AG04449 (cell line): ENCODE measurements at regions not wholly inside any gene's neighbourhood (a gene's known extent, or its start where the extent isn't known, plus 50 kb on each side); places are given as distances from the start of the nearest gene placed in this dataset.

Source experiments
- CTCF ChIA-PET: fragments of 350-600 bp; formaldehyde crosslinking; extraction: SDS; loops from one replicate; lab custom pipeline; 2021; ENCODE audit warnings: antibody characterized with exemption; lab: Yijun Ruan, JAX
- POLR2A ChIA-PET: fragments of 400-600, 350-600 bp; formaldehyde crosslinking; extraction: SDS; loops from one replicate; lab custom pipeline; 2020; ENCODE audit warnings: antibody characterized with exemption, inconsistent platforms; lab: Yijun Ruan, JAX
- DNase-seq: peaks from one replicate; pipeline ENCODE4 v3.0.0-alpha.2; 2010; ENCODE audit warnings: low read depth, low spot score
- H3K4me3 ChIP-seq: 2 replicates; pipeline ENCODE4 v1.5.1; 2011; ENCODE audit warnings: low read depth, mild to moderate bottlenecking, control low read depth, low read length
- CTCF ChIP-seq: IDR thresholded peaks from one replicate; pipeline ENCODE4 v1.5.1; 2011; ENCODE audit warnings: mild to moderate bottlenecking, moderate library complexity, low read length, control low read depth, inconsistent platforms; ENCODE audit not compliant: insufficient read depth; ENCODE audit errors: missing control alignments

- ChIA-PET POLR2A (no interaction called here), CTCF (no interaction called here)
- TF ChIP-seq CTCF = no peak
- no peak for DNase-seq
- no peak overlapping the region for H3K4me3 ChIP-seq
These were observed 137.0 kb upstream of the PMFBP1 start for GRCh38 chr16:72309001-72309400.

DNA sequence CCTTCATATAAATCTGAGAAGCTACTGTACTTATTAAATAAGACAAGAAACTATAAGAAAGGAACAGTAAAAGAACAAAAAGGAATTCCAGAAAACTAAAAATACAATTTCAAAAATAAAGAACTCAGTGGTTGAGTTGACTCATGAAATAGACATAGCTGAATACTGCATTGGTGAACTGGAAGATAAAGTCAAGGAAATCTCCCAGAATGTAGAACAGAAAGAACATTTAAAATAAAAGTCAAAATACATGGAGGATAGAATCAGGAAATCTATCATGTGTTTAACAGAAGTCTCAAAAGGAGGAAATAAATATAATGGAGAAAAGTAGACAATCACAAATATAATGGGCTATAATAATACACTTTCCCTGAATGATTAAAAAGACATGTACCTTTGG lies 136.4 kb upstream of the PMFBP1 start:
- DNase-seq = no peak
- ChIA-PET POLR2A (no interaction called here), CTCF (interaction anchor here (1.1 kb wide), 1 partner anchor 92 kb away, joined by 3 read pairs; no protein-coding TSS in a partner anchor)
- no peak overlapping the region for H3K4me3 ChIP-seq
- TF ChIP-seq CTCF = no peak

- H3K4me3 ChIP-seq = no peak overlapping the region
- DNase-seq = no peak
- POLR2A ChIA-PET = no interaction called here
- TF ChIP-seq CTCF = no peak
- CTCF ChIA-PET = interaction anchor here (1.2 kb wide), 1 partner anchor 9 kb away, joined by 5 read pairs; no protein-coding TSS in a partner anchor
These were observed 130.4 kb upstream of the PMFBP1 start for GRCh38 chr16:72302332-72302731.

- no peak overlapping the region for H3K4me3 ChIP-seq
- CTCF ChIA-PET = interaction anchor here (1.2 to 1.8 kb wide), 2 partner anchors 9 kb away, joined by 5 read pairs; no protein-coding TSS in a partner anchor
- TF ChIP-seq CTCF = no peak
- DNase-seq = no peak
- POLR2A ChIA-PET = no interaction called here
These were observed 129.7 kb upstream of the PMFBP1 start for GRCh38 chr16:72301523-72302236.

- DNase-seq = no peak
- TF ChIP-seq CTCF = no peak
- ChIA-PET CTCF (interaction anchor here (1.8 kb wide), 1 partner anchor 9 kb away, joined by 5 read pairs; no protein-coding TSS in a partner anchor), POLR2A (no interaction called here)
- H3K4me3 ChIP-seq = no peak overlapping the region
These were observed 128.9 kb upstream of the PMFBP1 start for GRCh38 chr16:72300892-72301291.

- POLR2A ChIA-PET = no interaction called here
- CTCF ChIA-PET = no interaction called here
- H3K4me3 ChIP-seq = no peak overlapping the region
- TF ChIP-seq CTCF = no peak
- DNase-seq = no peak
These were observed 127.8 kb upstream of the PMFBP1 start for GRCh38 chr16:72299684-72300243.
